ENCODE measurements at regions not wholly inside any gene's neighbourhood (a gene's known extent, or its start where the extent isn't known, plus 50 kb on each side); places are given as distances from the start of the nearest gene placed in this dataset.

- no peak for ATAC-seq
- Mint-ChIP-seq H3K36me3 (ENCODE audit: low read depth) (no peaks in the 10 kb centered on the region), H3K27ac (no peak overlapping the region), H3K4me3 (no peak overlapping the region), H3K27me3 (no peaks in the 10 kb centered on the region), H3K4me1 (no peaks in the 10 kb centered on the region)
- no peaks in the 10 kb centered on the region for H3K9me3 ChIP-seq (ENCODE audit: control insufficient read depth, low read length, poor library complexity, severe bottlenecking)
- no peak for DNase-seq
Observed at GRCh38 chr6:91730710-91731109, 1143.8 kb upstream of the MAP3K7 start.

GRCh38 chr6:91720324-91720723 is 1133.5 kb upstream of the MAP3K7 start:
- H3K36me3 Mint-ChIP-seq (ENCODE audit: low read depth), result no peaks in the 10 kb centered on the region
- H3K9me3 ChIP-seq (ENCODE audit: control insufficient read depth, low read length, poor library complexity, severe bottlenecking), result no peaks in the 10 kb centered on the region
- ATAC-seq, result no peak

GRCh38 chr6:91719414-91719813 is 1132.5 kb upstream of the MAP3K7 start:
- Mint-ChIP-seq H3K4me1 (no peaks in the 10 kb centered on the region), H3K36me3 (ENCODE audit: low read depth) (no peaks in the 10 kb centered on the region), H3K27me3 (no peaks in the 10 kb centered on the region), H3K27ac (no peak overlapping the region), H3K4me3 (no peak overlapping the region)
- no peaks in the 10 kb centered on the region for H3K9me3 ChIP-seq (ENCODE audit: control insufficient read depth, low read length, poor library complexity, severe bottlenecking)
- DNase-seq, result no peak
- no peak for ATAC-seq

More at GRCh38 chr6:91720324-91720723, 1133.5 kb upstream of the MAP3K7 start:
- H3K27ac Mint-ChIP-seq, result no peak overlapping the region
- H3K4me3 Mint-ChIP-seq, result no peak overlapping the region
- no peak for DNase-seq
- no peaks in the 10 kb centered on the region for H3K4me1 Mint-ChIP-seq
- H3K27me3 Mint-ChIP-seq, result no peaks in the 10 kb centered on the region

- Mint-ChIP-seq H3K27me3 (no peaks in the 10 kb centered on the region), H3K4me3 (no peak overlapping the region), H3K4me1 (no peaks in the 10 kb centered on the region), H3K27ac (no peak overlapping the region), H3K36me3 (ENCODE audit: low read depth) (no peaks in the 10 kb centered on the region)
- DNase-seq (no peak), ATAC-seq (no peak)
- no peaks in the 10 kb centered on the region for H3K9me3 ChIP-seq (ENCODE audit: control insufficient read depth, low read length, poor library complexity, severe bottlenecking)
Observed at GRCh38 chr6:91718198-91718597, 1131.3 kb upstream of the MAP3K7 start.

- Mint-ChIP-seq H3K4me1 (no peaks in the 10 kb centered on the region), H3K36me3 (ENCODE audit: low read depth) (no peaks in the 10 kb centered on the region), H3K27ac (no peak overlapping the region), H3K4me3 (no peak overlapping the region), H3K27me3 (no peaks in the 10 kb centered on the region)
- H3K9me3 ChIP-seq (ENCODE audit: control insufficient read depth, low read length, poor library complexity, severe bottlenecking), result no peaks in the 10 kb centered on the region
- ATAC-seq, result no peak
- DNase-seq, result no peak
Observed at GRCh38 chr6:91717094-91717493, 1130.2 kb upstream of the MAP3K7 start.

GRCh38 chr6:91716361-91716760 is 1129.5 kb upstream of the MAP3K7 start:
- Mint-ChIP-seq H3K36me3 (ENCODE audit: low read depth) (no peaks in the 10 kb centered on the region), H3K4me1 (no peaks in the 10 kb centered on the region), H3K4me3 (no peak overlapping the region), H3K27me3 (no peaks in the 10 kb centered on the region), H3K27ac (no peak overlapping the region)
- DNase-seq, result no peak
- no peak for ATAC-seq
- H3K9me3 ChIP-seq (ENCODE audit: control insufficient read depth, low read length, poor library complexity, severe bottlenecking), result no peaks in the 10 kb centered on the region

- Mint-ChIP-seq H3K27me3 (no peaks in the 10 kb centered on the region), H3K27ac (no peak overlapping the region), H3K36me3 (ENCODE audit: low read depth) (no peaks in the 10 kb centered on the region), H3K4me3 (no peak overlapping the region), H3K4me1 (no peaks in the 10 kb centered on the region)
- DNase-seq (no peak), ATAC-seq (no peak)
- no peaks in the 10 kb centered on the region for H3K9me3 ChIP-seq (ENCODE audit: control insufficient read depth, low read length, poor library complexity, severe bottlenecking)
Observed at GRCh38 chr6:91715171-91715805, 1128.4 kb upstream of the MAP3K7 start.

GRCh38 chr6:91713911-91714310 is 1127.0 kb upstream of the MAP3K7 start:
- DNase-seq (no peak), ATAC-seq (no peak)
- H3K9me3 ChIP-seq (ENCODE audit: control insufficient read depth, low read length, poor library complexity, severe bottlenecking), result no peaks in the 10 kb centered on the region
- no peaks in the 10 kb centered on the region for H3K36me3 Mint-ChIP-seq (ENCODE audit: low read depth)
- H3K4me3 Mint-ChIP-seq, result no peak overlapping the region
- H3K4me1 Mint-ChIP-seq, result no peaks in the 10 kb centered on the region
- H3K27ac Mint-ChIP-seq, result no peak overlapping the region
- no peaks in the 10 kb centered on the region for H3K27me3 Mint-ChIP-seq

GRCh38 chr6:91711518-91711917 is 1124.6 kb upstream of the MAP3K7 start:
- ATAC-seq, result no peak
- no peaks in the 10 kb centered on the region for H3K27me3 Mint-ChIP-seq

GRCh38 chr6:91710342-91710741 is 1123.5 kb upstream of the MAP3K7 start:
- no peaks in the 10 kb centered on the region for H3K9me3 ChIP-seq (ENCODE audit: control insufficient read depth, low read length, poor library complexity, severe bottlenecking)
- ATAC-seq (no peak), DNase-seq (no peak)
- Mint-ChIP-seq H3K27ac (no peak overlapping the region), H3K4me3 (no peak overlapping the region), H3K27me3 (no peaks in the 10 kb centered on the region), H3K36me3 (ENCODE audit: low read depth) (no peaks in the 10 kb centered on the region), H3K4me1 (no peaks in the 10 kb centered on the region)

More at GRCh38 chr6:91711518-91711917, 1124.6 kb upstream of the MAP3K7 start:
- H3K4me1 Mint-ChIP-seq, result no peaks in the 10 kb centered on the region
- H3K27ac Mint-ChIP-seq, result no peak overlapping the region
- H3K9me3 ChIP-seq (ENCODE audit: control insufficient read depth, low read length, poor library complexity, severe bottlenecking), result no peaks in the 10 kb centered on the region
- DNase-seq, result no peak
- H3K36me3 Mint-ChIP-seq (ENCODE audit: low read depth), result no peaks in the 10 kb centered on the region
- no peak overlapping the region for H3K4me3 Mint-ChIP-seq

GRCh38 chr6:91708534-91708933 is 1121.7 kb upstream of the MAP3K7 start:
- no peaks in the 10 kb centered on the region for H3K36me3 Mint-ChIP-seq (ENCODE audit: low read depth)
- H3K27me3 Mint-ChIP-seq, result no peaks in the 10 kb centered on the region
- no peak overlapping the region for H3K27ac Mint-ChIP-seq
- H3K9me3 ChIP-seq (ENCODE audit: control insufficient read depth, low read length, poor library complexity, severe bottlenecking), result no peaks in the 10 kb centered on the region
- no peaks in the 10 kb centered on the region for H3K4me1 Mint-ChIP-seq
- DNase-seq (no peak), ATAC-seq (no peak)
- H3K4me3 Mint-ChIP-seq, result no peak overlapping the region

- Mint-ChIP-seq H3K27ac (no peak overlapping the region), H3K4me3 (no peak overlapping the region), H3K36me3 (ENCODE audit: low read depth) (no peaks in the 10 kb centered on the region), H3K27me3 (no peaks in the 10 kb centered on the region), H3K4me1 (no peaks in the 10 kb centered on the region)
- no peaks in the 10 kb centered on the region for H3K9me3 ChIP-seq (ENCODE audit: control insufficient read depth, low read length, poor library complexity, severe bottlenecking)
- ATAC-seq (no peak), DNase-seq (no peak)
Observed at GRCh38 chr6:91705646-91706045, 1118.8 kb upstream of the MAP3K7 start.

- H3K36me3 Mint-ChIP-seq (ENCODE audit: low read depth), result no peaks in the 10 kb centered on the region
- ATAC-seq (no peak), DNase-seq (no peak)
- H3K4me1 Mint-ChIP-seq, result no peaks in the 10 kb centered on the region
- H3K9me3 ChIP-seq (ENCODE audit: control insufficient read depth, low read length, poor library complexity, severe bottlenecking), result no peaks in the 10 kb centered on the region
- H3K27ac Mint-ChIP-seq, result no peak overlapping the region
- H3K4me3 Mint-ChIP-seq, result no peak overlapping the region
- H3K27me3 Mint-ChIP-seq, result no peaks in the 10 kb centered on the region
Observed at GRCh38 chr6:91704531-91704930, 1117.7 kb upstream of the MAP3K7 start.

- DNase-seq, result no peak
- Mint-ChIP-seq H3K4me3 (no peak overlapping the region), H3K36me3 (ENCODE audit: low read depth) (no peaks in the 10 kb centered on the region), H3K27ac (no peak overlapping the region), H3K4me1 (no peaks in the 10 kb centered on the region), H3K27me3 (no peaks in the 10 kb centered on the region)
- H3K9me3 ChIP-seq (ENCODE audit: control insufficient read depth, low read length, poor library complexity, severe bottlenecking), result no peaks in the 10 kb centered on the region
- ATAC-seq, result no peak
Observed at GRCh38 chr6:91697010-91697695, 1110.3 kb upstream of the MAP3K7 start.
